ENCODE measurements at regions not wholly inside any gene's neighbourhood (a gene's known extent, or its start where the extent isn't known, plus 50 kb on each side); places are given as distances from the start of the nearest gene placed in this dataset.
"Not testable (repeated sequence)": the region's sequence is repeated elsewhere in the genome, so short reads cannot be mapped to it uniquely, and the experiment has no call there.

DNA sequence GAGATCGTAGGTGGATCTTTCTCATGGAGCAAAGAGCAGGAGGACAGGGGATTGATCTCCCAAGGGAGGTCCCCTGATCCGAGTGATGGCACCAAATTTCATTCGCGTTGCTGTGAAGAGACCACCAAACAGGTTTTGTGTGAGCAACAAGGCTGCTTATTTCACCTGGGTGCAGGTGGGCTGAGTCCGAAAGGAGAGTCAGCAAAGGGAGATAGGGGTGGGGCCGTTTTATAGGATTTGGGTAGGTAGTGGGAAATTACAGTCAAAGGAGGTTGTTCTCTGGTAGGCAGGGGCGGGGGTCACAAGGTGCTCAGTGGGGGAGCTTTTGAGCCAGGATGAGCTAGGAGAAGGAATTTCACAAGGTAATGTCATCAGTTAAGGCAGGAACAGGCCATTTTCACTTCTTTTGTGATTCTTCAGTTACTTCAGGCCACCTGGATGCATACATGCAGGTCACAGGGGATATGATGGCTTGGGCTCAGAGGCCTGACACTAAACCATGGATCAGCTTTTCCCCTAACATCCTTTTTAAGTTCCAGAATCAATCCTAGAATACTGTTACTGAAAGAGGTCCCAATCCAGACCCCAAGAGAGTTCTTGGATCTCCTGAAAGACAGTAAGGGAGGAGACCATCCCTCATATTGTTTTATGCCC, 110.6 kb upstream of the PPM1J start:
- TF ChIP-seq, protein P1, sequence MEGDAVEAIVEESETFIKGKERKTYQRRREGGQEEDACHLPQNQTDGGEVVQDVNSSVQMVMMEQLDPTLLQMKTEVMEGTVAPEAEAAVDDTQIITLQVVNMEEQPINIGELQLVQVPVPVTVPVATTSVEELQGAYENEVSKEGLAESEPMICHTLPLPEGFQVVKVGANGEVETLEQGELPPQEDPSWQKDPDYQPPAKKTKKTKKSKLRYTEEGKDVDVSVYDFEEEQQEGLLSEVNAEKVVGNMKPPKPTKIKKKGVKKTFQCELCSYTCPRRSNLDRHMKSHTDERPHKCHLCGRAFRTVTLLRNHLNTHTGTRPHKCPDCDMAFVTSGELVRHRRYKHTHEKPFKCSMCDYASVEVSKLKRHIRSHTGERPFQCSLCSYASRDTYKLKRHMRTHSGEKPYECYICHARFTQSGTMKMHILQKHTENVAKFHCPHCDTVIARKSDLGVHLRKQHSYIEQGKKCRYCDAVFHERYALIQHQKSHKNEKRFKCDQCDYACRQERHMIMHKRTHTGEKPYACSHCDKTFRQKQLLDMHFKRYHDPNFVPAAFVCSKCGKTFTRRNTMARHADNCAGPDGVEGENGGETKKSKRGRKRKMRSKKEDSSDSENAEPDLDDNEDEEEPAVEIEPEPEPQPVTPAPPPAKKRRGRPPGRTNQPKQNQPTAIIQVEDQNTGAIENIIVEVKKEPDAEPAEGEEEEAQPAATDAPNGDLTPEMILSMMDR (IDR thresholded peaks at IDR 0.05 in 8 of 11, conservative IDR thresholded peaks at IDR 0.05 in 3 of 11): not testable (repeated sequence)
- TF ChIP-seq POLR2AphosphoS5, POLR2A (IDR thresholded peaks at IDR 0.05): not testable (repeated sequence)
